NCI-H82 (cell line): ENCODE measurements at regions not wholly inside any gene's neighbourhood (a gene's known extent, or its start where the extent isn't known, plus 50 kb on each side); places are given as distances from the start of the nearest gene placed in this dataset.
"Not testable (repeated sequence)": the region's sequence is repeated elsewhere in the genome, so short reads cannot be mapped to it uniquely, and the experiment has no call there.

ENCODE experiments used
- DNase-seq: peaks from one replicate; lab custom pipeline; 2025; lab: John Stamatoyannopoulos, UW

DNA sequence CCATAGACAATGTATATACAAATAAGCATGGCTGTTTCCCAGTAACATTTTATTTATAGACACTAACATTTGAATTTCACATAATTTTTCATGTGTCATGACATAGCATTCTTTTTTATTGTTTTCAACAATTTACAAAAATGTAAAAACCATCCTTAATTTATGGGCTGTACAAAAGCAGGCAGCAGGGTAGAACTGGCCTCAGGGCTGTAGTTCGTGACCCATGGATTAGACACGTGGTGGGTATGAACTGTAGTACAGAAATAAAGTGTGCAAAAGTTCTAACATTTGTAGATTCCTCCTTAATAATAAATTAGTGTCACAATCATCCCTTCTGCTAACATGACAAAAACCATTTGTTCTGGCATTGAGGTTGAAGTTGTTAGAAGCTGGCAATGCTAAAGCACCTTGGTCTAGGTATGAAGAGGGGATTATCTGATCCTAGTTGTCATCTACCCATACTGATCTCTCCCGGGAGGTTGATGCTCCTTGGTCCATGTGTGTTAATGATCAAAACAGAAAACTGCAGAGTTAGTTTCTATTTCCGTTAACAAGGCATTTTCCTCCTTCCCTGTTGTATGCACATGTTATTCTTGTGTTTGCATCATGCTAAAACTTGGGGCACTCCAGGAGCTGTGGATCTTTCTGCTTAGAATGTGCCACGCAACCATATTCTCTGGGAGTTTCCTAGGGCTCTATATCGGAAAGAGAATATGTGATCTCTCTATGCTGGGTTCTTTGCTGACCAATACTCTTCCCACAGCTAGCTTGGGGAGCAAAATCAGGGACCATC is 917.6 kb downstream of the TLE1 start:
- DNase-seq = no peak

DNA sequence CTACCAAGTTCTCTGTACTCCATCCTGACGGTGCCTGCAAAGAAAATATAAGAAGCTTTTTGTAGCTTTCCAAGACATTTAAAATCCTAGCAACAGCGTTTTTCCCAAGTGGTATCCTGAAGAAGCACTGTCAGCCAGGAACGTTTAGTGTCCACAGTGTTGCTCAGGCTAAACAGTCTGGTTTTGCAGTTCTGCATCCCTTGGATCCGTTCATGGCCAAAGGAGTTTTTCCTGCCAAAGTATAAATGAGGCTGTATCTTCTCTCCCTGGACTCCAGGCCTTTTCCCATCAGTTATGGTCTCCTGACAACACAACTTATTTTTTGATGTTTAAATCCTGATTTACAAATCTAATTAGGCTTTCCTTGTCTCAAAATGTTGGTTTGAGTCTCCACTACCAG is 925.8 kb downstream of the TLE1 start:
- DNase-seq = no peak

DNA sequence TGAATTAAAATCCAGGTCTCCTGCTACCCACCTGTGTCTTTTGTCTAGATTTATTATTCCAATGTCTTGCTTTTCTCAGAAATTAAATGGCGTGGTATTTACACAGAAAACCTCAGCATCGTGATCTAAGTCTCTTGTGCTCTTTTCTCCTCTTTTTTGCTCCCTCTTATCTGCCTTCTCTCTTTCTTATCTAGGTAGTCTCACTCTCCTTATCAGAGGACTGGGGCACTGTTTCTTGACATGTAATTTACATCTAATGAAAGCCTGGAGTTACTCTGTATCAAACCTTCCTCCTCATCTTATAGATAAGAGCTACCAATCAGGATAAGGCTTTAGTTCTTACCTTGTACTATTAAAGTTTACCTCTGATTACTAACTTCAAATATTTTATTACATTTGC is 933.8 kb downstream of the TLE1 start:
- no peak for DNase-seq

DNA sequence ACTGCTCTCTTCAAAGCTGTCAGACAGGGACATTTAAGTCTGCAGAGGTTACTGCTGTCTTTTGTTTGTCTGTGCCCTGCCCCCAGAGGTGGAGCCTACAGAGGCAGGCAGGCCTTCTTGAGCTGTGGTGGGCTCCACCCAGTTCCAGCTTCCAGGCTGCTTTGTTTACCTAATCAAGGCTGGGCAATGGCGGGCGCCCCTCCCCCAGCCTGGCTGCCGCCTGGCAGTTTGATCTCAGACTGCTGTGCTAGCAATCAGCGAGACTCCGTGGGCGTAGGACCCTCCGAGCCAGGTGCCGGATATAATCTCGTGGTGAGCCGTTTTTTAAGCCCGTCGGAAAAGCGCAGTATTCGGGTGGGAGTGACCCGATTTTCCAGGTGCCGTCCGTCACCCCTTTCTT is 942.3 kb downstream of the TLE1 start:
- DNase-seq = not testable (repeated sequence)

DNA sequence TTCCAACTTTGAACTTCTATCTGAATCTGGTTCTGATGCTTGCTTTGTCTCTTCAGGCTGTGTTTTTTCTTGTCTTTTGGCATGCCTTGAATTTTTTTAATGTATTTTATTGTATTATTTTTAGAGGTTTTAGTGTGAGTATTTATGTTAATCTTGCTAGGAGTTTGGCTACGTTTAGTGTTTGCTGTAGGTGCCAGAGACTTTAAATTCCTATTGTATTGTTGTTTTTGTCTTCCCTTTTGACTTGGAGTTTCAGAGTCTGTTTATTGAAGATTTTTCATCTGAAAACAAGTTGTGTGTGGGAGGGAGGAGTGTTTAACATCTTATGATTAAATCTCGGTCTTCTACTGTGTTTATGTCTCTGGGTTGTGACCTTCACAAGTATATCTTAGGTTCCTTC is 956.8 kb downstream of the TLE1 start:
- DNase-seq = no peak

DNA sequence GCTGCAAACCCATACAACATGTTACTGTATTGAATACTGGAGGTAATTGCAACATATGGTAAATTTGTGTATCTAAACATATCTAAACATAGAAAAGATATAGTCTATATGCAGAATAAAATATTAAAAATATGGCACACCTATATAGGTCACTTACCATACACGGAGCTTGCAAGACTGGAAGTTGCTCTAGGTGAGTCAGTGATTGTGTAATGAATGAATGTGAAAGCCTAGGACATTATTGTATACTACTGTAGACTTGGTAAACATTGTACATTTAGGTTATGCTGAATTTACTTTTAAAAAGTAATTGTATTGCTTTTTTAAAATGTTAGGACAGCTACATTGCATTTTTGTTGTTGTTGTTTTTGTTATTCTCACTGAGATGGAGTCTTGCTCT is 968.8 kb downstream of the TLE1 start:
- DNase-seq = no peak

DNA sequence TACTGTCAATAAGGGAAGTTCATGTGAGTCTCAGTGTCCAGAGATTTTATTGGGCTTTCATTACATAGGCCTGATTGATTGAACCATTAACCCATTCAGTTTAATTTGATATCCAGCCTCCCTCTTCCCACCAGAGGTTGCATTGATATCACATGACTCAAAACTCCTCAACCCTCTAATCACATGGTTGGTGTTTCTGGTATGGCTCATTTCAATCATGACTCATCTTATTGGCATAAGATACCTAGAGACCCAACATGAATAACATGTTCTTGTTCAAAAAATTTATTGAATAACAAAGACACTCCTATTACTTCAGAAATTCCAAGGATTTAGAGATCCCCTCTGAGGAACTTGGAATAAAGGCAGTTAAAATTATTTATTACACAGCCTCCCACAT is 982.2 kb downstream of the TLE1 start:
- no peak for DNase-seq

DNA sequence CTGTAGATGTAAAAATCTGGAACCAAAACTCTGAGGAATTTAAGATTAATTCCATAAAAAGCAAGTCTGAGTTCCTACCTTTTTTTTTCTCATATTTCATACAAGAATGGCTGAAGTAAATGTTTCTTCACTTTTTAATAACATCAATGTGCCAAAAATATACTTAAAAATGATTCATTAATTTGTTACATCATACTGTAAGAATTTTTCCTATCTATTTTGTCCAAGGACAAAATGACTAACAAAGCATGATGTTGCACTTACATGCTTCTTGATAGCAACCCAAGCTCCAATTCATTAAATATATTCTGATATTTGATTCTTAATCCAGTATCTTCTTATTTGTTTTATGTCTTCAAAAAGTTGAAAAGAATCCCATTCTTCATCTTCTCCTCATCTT is 988.3 kb downstream of the TLE1 start:
- DNase-seq = no peak

DNA sequence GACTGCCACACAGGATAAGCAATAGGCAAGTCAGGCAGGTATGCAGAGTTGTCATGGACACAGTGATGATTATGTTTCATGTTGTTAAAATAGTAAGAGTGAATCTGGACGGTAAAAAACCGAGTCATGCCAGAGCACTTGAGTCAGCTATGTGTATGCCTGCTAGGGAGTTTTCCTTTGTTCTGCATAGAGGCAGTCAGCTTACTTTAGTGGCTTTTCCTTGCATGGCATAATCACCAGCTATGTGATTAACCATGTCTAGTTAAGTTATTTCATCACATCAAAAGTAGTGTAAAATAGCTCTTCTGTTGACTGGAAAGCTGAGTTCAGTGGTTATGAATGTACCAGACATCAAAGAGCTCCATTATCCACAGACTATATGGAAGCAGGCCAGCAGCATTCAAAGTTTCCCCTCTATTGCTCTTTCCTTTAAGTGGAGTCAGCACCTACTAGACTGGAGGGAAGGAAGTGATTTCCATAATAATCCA is 989.8 kb downstream of the TLE1 start:
- DNase-seq = no peak

DNA sequence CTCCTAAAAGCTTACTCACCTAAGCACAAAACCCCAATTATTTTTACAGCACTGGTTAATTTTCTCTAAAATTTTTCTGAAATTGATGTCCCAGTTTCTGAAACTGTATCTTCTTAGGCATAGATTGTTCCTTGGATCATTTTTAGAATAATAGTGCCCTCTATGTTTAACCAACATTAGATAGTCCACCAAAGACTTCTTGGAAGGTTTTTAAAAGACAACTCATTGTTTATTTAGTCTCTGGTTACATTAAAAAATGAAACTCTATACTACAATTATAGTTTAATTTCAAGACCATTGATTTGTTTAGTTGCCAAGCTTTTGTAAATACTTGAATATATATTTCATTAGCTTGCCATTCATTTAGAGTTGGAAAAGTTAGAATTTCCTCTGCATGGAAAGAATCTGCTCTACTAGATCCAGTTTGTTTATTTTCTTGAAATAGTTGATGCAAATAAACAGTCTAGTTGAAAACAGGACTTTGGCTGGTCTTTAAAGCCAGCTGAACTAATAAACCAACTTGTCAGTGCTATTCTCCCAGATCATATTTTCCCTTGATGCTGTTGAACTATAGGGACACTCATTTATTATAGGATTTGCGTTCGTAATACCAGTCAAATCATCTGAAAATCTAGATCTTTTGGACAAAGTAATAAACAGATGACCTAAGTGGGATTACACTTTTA is 990.5 kb downstream of the TLE1 start:
- DNase-seq = no peak

DNA sequence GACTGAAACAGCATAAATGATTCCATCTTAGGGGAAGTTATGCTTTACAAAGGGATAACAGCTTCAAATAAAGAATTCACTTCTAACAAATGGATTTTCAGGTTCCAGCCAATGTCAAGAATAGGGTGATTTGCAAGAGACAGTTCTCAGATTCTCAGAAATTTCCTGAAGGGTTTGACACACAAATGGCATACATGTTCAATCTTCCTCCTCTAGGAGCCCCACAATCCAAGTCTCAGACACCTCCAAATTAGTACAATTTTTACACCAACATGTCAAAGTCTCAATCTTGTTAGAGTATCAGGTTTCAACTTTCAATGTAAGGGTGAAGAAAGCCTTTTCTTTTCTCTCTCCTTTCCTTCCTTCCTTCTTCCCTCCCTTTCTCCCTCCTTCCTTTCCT is 996.6 kb downstream of the TLE1 start:
- DNase-seq = no peak

DNA sequence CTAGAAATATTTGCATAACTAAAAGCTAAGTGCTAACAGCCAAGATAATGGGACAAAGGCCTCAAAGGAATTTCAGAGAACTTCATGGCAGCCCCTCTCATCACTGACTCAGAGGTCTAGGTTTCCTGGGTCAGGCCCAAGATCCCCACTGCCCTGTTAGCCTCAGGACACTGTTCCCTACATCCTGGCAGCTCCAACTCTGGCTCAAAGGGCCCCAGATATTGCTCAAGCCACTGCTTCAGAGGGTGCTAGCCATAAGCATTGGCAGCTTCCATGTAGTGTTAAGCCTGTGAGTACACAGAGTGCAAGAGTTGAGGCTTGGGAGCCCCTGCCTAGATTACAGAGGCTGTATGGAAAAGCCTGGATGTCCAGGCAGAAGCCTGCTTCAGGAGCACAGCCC is 998.1 kb downstream of the TLE1 start:
- DNase-seq = no peak

DNA sequence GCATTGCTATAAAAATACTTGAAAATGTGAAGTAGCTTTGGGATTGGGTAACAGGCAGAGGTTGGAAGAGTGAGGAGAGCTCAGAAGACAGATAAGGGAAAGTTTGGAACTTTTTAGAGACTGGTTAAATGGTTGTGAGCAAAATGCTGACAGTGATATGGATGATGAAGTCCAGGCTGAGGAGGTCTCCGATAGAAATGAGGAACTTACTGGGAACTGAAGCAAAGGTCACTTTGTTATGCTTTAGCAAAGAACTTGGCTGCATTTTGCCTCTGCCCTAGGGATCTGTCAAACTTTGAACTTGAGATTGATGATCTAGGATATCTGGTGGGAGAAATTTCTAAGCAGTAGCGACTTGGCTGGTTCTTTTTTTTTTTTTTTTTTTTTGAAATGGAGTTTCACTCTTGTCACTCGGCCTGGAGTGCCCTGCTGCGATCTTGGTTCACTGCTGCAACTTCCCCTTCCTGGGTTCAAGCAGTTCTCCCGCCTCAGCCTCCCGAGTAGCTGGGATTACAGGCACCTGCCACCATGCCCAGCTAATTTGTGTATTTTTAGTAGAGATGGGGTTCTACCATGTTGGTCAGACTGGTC is 998.9 kb downstream of the TLE1 start:
- DNase-seq = no peak

DNA sequence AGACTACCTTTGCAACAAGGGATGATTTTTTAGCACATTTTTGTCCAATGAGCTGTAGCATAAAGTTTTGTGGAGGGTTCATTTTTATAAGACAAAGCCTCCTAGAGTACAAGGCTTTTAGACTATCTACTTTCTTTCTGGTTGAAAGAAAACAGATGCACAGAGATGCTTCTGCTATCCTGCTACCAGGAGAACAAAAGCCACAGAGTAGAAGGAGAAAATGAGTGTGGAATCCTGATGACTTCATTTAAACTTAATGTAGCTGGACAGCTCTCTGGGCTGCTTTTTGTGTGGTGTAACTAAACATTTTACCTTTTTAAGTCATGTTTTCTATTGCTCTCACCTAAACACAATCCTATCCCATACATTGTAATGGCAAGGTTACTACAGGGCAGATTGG is 1009.4 kb downstream of the TLE1 start:
- DNase-seq = no peak

DNA sequence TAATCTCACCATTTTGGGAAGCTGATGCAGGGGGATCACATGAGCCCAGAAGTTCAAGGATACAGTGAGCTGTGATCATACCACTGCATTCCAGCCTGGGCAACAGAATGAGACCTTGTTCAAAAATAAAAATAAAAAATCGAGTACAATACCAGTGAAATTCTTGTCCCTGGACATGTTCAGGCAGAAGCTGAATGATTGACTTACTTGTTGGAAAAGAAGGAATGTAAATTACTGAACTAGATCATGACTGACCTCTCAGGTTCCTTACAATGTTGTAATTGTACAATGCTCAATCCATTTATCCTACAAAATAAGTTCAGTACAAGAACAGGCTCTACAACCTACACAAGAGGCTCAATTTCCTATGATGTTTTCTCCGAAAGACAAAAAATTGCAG is 1010.4 kb downstream of the TLE1 start:
- no peak for DNase-seq

DNA sequence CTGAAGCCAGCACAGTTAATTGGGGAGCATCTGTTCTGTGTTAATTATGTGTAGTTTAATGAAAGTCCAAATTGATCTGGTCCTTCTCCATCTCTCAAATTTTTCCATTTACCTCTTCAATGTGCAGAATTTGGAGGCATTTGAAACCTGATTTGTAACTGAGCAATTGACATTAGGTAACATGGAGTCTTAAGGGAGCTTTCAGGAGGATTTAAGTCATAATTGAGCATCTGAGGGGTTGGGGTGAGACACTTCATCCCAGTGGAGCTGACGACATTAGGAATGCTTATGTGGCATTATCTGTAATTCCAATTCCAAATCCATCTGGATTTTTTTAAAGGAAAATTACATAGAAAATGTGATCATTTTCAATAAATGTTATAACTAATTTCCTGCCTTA is 1015.9 kb downstream of the TLE1 start:
- DNase-seq = no peak

DNA sequence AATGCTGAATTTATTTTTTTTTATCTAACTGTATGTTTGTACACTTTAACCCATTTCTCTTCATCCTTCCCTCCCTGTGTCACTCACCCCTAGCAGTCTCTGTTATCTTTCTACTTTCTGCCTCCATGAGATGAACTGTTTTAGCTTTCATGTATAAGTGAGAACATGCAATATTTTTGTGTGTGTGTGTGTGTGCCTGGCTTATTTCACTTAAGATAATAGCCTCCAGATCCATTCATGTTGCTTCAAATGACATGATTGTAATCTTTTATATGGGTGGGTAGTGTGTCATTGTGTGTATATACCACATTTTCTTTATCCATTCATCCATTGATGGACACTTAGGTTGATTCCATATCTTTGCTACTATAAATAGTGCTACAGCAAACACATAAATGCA is 1023.9 kb downstream of the TLE1 start:
- DNase-seq = no peak

DNA sequence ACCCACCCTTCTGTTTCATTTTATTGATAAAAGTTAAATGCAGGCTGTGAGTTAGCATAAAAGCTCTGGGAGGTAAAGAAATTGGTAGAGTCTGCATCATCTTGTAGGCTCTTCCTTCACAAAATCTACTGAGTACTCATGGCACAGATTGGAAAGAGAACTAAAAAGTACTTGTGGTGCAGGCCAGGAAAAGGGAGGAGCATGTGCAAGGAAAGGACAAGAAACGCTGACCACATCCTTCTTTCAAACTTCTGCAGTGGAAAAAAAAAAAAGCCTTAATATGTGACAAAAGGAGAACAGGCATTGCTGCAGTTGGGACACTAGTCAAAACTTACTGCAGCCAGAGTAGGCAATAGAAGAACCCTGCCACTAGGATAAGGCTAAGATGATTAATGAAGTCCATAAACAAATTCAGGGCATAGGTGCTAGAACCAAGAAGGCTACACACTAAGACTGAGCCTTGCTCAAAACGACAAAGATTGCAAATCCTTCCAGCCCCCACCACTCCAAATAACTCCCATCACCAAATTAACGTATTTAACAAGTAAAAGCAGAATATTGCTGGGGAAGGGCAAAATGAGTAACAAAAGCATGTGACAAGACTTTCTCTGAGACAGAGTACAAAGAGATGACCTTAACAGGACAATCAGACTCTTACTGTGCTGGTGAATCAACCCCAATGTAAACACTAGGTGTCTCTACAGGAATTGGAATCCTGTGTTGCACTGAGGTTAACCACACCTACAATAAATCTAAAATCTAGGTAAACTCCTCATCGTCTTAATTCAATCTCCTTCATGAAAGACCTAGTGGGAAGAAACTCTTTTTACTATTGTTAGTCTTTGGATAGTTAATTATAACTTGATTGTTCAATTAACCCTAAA is 1024.8 kb downstream of the TLE1 start:
- DNase-seq = no peak

DNA sequence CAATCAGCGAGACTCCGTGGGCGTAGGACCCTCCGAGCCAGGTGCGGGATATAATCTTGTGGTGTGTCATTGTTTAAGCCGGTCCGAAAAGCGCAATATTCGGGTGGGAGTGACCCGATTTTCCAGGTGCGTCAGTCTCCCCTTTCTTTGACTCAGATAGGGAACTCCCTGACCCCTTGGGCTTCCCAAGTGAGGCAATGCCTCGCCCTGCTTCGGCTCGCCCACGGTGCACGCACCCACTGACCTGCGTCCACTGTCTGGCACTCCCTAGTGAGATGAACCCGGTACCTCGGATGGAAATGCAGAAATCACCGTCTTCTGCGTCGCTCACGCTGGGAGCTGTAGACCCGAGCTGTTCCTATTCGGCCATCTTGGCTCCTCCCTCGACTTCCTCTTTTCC is 1029.6 kb downstream of the TLE1 start:
- not testable (repeated sequence) for DNase-seq

DNA sequence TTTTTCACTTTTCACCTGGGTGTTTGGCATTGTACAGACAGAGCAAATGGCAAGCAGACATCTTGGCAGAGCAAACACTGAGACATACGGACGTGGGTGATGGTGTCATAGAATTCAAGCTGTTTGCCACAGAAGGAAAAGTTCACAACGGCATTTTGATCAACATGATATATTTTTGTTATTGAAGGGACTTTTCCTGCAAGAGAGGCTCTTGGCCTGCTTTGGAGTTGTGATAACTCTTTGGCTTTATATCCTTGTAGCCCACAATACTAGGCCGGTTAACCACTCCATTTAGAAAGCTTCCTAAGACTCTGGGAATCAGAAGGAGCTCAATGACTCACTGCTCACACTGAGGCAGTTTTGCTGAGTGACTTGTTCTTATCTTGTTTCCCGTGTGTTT is 1038.3 kb downstream of the TLE1 start:
- DNase-seq = no peak

DNA sequence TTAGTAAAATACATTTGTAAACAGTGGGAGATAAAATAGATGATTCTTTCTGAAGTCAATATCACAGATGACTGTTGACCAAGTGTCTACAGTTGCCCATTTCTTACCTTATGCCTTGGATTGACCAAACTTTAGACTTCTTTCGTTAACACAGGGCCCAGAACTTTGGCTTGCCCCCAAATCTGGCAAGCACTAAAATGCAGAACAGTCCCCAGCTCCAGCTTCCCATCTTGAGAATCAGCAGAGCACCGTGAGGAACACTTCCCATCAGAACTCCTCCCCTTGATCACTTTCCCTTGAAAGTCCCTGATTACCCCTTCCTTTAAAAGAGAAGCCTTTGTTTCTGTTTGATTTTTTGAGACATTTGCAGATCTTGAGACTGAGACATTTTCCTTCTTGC is 1039.9 kb downstream of the TLE1 start:
- DNase-seq = no peak

DNA sequence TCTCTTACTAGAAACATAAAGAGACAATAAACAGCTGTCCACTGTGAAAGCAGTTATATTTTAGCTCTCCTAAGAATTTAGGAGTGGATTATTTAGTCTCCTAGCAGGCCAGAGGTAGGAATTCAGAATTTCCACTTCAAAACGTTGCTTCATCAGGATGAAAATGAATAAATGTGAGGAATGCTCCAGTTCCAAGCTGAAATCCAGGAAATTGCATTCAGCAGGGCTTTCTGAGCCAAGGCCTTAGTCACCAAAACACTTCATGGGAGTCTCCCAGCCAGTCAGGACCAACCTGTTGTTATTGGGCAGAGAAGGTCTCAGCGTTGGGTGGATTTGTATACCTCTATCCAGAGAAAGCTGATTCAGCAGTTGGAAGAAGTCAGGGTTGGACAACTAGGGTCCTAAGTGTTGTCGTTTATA is 1040.3 kb downstream of the TLE1 start:
- no peak for DNase-seq
